HepG2 (cell line): ENCODE measurements at regions not wholly inside any gene's neighbourhood (a gene's known extent, or its start where the extent isn't known, plus 50 kb on each side); places are given as distances from the start of the nearest gene placed in this dataset.

Source experiments
- ATAC-seq: fragments of 200-7000 bp; cut with Tn5 transposase; 3 replicates; pipeline ENCODE4 v1.9.1; 2020; ENCODE audit warnings: mild to moderate bottlenecking, moderate library complexity
- BruUV-seq: library from RNA; stranded (reverse); fragments of 400-500 nt; replicated peaks from 2 replicates; lab custom pipeline; 2021; lab: Mats Ljungman, UMichigan
- CTCF ChIA-PET: fragments of 300-600 bp; formaldehyde crosslinking; extraction: SDS; loops from one replicate; lab custom pipeline; 2021; ENCODE audit warnings: low total read pairs, inconsistent platforms, low intra/inter-chr PET ratio; lab: Yijun Ruan, JAX
- POLR2A ChIA-PET: fragments of 350-600 bp; sonication (Branson Sonifier 250); formaldehyde crosslinking; loops from one replicate; lab custom pipeline; 2020; ENCODE audit warnings: antibody characterized with exemption, inconsistent platforms; lab: Yijun Ruan, JAX
- DNase-seq: peaks from one replicate; pipeline ENCODE4 v3.0.0-alpha.2; 2015; ENCODE audit warnings: low spot score
- FAIRE-seq: peaks from 3 replicates; lab custom pipeline; 2011; peaks lifted over from hg19 to GRCh38; lab: Jason Lieb, UNC
- H2AFZ ChIP-seq: one replicate; pipeline ENCODE4 v1.6.1; 2011; ENCODE audit warnings: low read length, inconsistent platforms
- H3K27ac ChIP-seq: fragments of 300-600 bp; 3 replicates; pipeline ENCODE4 v1.8.0; 2011; ENCODE audit warnings: mixed run types, mild to moderate bottlenecking, mixed read lengths, low read length, inconsistent platforms; ENCODE audit not compliant: insufficient read depth; ENCODE audit errors: extremely low read length
- H3K27me3 ChIP-seq, 2 experiments: fragments of 200-600 bp in 1 of 2; 2 replicates in 1 of 2; 3 replicates in 1 of 2; pipeline versions ENCODE4 v1.6.0 to v1.8.0; 2011; ENCODE audit warnings: low read length in 2 of 2, mild to moderate bottlenecking in 2 of 2, moderate library complexity in 2 of 2, inconsistent platforms in 1 of 2; ENCODE audit not compliant: insufficient read depth in 2 of 2, control insufficient read depth in 1 of 2
- H3K36me3 ChIP-seq, 2 experiments: fragments of 200-600 bp in 1 of 2; replicated peaks in 1 of 2; 2 replicates in 1 of 2; 3 replicates in 1 of 2; pipeline versions ENCODE4 v1.5.1 to v1.8.0; 2011; ENCODE audit warnings: low read length in 2 of 2, inconsistent platforms in 1 of 2; ENCODE audit not compliant: insufficient read depth in 2 of 2, control insufficient read depth in 1 of 2
- H3K4me1 ChIP-seq: 2 replicates; pipeline ENCODE4 v1.5.1; 2012; ENCODE audit warnings: low read length, inconsistent platforms; ENCODE audit not compliant: insufficient read depth
- H3K4me2 ChIP-seq: 2 replicates; pipeline ENCODE4 v1.6.0; 2011; ENCODE audit warnings: low read depth, low read length, inconsistent platforms
- H3K4me3 ChIP-seq, 3 experiments: fragments of 200-600 bp in 1 of 3; sonication (generic), shearing (Covaris generic) in 1 of 3; replicated peaks in 1 of 3; 2 replicates each; pipeline ENCODE4 v1.5.1; 2011 to 2016; ENCODE audit warnings: low read length in 3 of 3, inconsistent platforms in 2 of 3, low read depth in 2 of 3, mild to moderate bottlenecking in 2 of 3, control low read depth in 1 of 3, mixed read lengths in 1 of 3; ENCODE audit not compliant: insufficient read depth in 1 of 3
- H3K79me2 ChIP-seq: one replicate; pipeline ENCODE4 v1.6.1; 2011; ENCODE audit warnings: low read length, inconsistent platforms; ENCODE audit not compliant: insufficient read depth
- H3K9ac ChIP-seq: 2 replicates; pipeline ENCODE4 v1.6.0; 2011; ENCODE audit warnings: mild to moderate bottlenecking, low read depth, low read length, inconsistent platforms; ENCODE audit not compliant: insufficient read depth
- H3K9me3 ChIP-seq: 2 replicates; pipeline ENCODE4 v1.5.1; 2012; ENCODE audit warnings: mild to moderate bottlenecking, low read length
- H4K20me1 ChIP-seq: 2 replicates; pipeline ENCODE4 v1.6.0; 2011; ENCODE audit warnings: inconsistent platforms, mild to moderate bottlenecking, low read length, moderate library complexity; ENCODE audit not compliant: insufficient read depth
- HNRNPL ChIP-seq: fragments of 200-400 bp; formaldehyde crosslinking; IDR thresholded peaks from 2 replicates; pipeline ENCODE4 v1.6.1; 2017; ENCODE audit warnings: mild to moderate bottlenecking, low read depth, low read length
- HOXA3 ChIP-seq: sonication (generic); formaldehyde crosslinking; IDR thresholded peaks from 2 replicates; pipeline ENCODE4 v1.5.0; 2020; ENCODE audit warnings: missing genetic modification reagents
- NR2C2 ChIP-seq: sonication (generic); formaldehyde crosslinking; IDR thresholded peaks from 2 replicates; pipeline ENCODE4 v1.4.0; 2020; ENCODE audit warnings: missing genetic modification reagents, mild to moderate bottlenecking, moderate library complexity, borderline replicate concordance
- SMC3 ChIP-seq: IDR thresholded peaks from 2 replicates; pipeline ENCODE4 v1.6.1; 2011; ENCODE audit warnings: low read length, improper control_type of control experiment
- ZNF12 ChIP-seq: sonication (generic); formaldehyde crosslinking; IDR thresholded peaks from 2 replicates; pipeline ENCODE4 v1.5.0; 2020; ENCODE audit warnings: missing genetic modification reagents
- ZNF232 ChIP-seq: sonication (generic); formaldehyde crosslinking; IDR thresholded peaks from 2 replicates; pipeline ENCODE4 v1.4.0; 2020; ENCODE audit warnings: missing genetic modification reagents, borderline replicate concordance
- WGBS: methylation state at CpG from one replicate; pipeline ENCODE4 v1.1.6; 2017; ENCODE audit warnings: low lambda C conversion rate; 5-methylcytosine and 5-hydroxymethylcytosine counted together
- in situ Hi-C: cut with HindIII; loops from 2 replicates; pipeline ENCODE4 v1.10.0; 2017; ENCODE audit warnings: low pct_unique_long_range_greater_than_20kb; ENCODE audit not compliant: extremely low pct_ligation_motif_present
- intact Hi-C: fragments of 100-400 bp; cut with micrococcal nuclease; formaldehyde crosslinking; loops from one replicate; pipeline ENCODE4 v1.10.0; 2022; ENCODE audit not compliant: unreplicated experiment
- TF ChIP-seq, protein P1 (sequence below), 2 experiments: sonication (generic) in 1 of 2; formaldehyde crosslinking in 1 of 2; IDR thresholded peaks; 2 replicates each; pipeline versions ENCODE4 v1.4.0 to v1.6.1; 2016 to 2020; ENCODE audit warnings: borderline replicate concordance in 1 of 2, low read depth in 1 of 2, mild to moderate bottlenecking in 1 of 2, missing genetic modification reagents in 1 of 2

DNA sequence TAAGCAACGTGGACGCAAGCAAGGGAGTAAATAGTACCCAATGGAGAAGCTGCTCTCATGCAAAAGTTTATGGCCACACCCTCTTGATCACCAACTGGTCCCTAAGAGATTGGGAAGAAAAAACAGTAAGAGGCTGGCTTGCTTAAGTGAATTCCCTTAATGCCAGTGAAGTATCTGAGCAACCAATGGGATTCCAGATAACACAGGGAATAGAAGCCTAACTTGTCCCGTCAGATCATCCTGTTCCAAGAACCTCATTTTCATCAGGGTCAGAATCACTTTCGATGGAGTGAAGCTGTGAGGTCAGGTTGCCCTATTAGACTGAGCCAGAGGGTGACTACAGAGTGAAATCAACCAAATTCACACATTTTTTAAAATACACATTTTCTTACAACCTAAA is 104.3 kb downstream of the CD47 start:
- H3K27ac ChIP-seq: no peak overlapping the region
- H2AFZ ChIP-seq: no peak overlapping the region
- POLR2A ChIA-PET: no interaction called here
- H3K9me3 ChIP-seq: no peaks in the 10 kb centered on the region
- H3K4me2 ChIP-seq: no peak overlapping the region
- in situ Hi-C loops: no loop called here
- CTCF ChIA-PET: no interaction called here
- intact Hi-C loops: no loop called here
- H3K9ac ChIP-seq: no peak overlapping the region
- H3K4me1 ChIP-seq: no peaks in the 10 kb centered on the region
- TF ChIP-seq HNRNPL (no peak), HOXA3 (no peak), SMC3 (no peak), NR2C2 (CRISPR knock-in tag) (no peak)
- TF ChIP-seq, all 625 proteins: peak for 0
- H3K27me3 ChIP-seq: no peaks in the 10 kb centered on the region; a peak in 1 of 5 replicates
- BruUV-seq: no TSS peak
- 51% methylated on average over 4 of the region's 4 CpGs for WGBS
- H3K36me3 ChIP-seq: no peaks in the 10 kb centered on the region
- no peaks in the 10 kb centered on the region for H4K20me1 ChIP-seq
- no peaks in the 10 kb centered on the region for H3K79me2 ChIP-seq
- DNase-seq (no peak), ATAC-seq (no peak), FAIRE-seq (no peak)
- H3K4me3 ChIP-seq: no peak overlapping the region

DNA sequence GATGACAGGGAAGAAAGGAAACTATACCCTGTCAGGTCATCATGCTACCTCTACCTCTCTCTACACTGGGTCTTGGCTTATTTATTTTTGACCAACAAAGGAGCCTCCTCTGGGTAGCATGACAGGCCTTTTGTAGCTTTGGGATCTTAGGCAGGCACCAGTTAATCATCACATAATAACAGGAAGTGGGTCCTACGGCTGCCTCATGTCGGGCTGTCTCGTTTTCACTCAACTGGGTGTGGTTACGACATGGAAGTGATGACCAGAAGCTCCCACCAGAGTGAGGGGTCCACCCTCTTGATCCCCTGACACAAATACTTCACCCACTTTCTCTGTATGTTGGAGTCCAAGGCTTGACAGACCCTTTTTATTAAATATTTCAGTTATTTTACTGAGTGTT is 105.3 kb downstream of the CD47 start:
- Histone ChIP-seq H3K9ac (no peak overlapping the region), H3K79me2 (no peaks in the 10 kb centered on the region), H3K36me3 (no peaks in the 10 kb centered on the region), H3K27ac (no peak overlapping the region), H3K9me3 (no peaks in the 10 kb centered on the region), H3K4me1 (no peaks in the 10 kb centered on the region), H3K27me3 (no peaks in the 10 kb centered on the region; a peak in 1 of 5 replicates), H4K20me1 (no peaks in the 10 kb centered on the region), H3K4me3 (no peak overlapping the region), H3K4me2 (no peak overlapping the region), H2AFZ (no peak overlapping the region)
- no peak for DNase-seq
- POLR2A ChIA-PET: no interaction called here
- no peak for FAIRE-seq
- TF ChIP-seq, protein P1, sequence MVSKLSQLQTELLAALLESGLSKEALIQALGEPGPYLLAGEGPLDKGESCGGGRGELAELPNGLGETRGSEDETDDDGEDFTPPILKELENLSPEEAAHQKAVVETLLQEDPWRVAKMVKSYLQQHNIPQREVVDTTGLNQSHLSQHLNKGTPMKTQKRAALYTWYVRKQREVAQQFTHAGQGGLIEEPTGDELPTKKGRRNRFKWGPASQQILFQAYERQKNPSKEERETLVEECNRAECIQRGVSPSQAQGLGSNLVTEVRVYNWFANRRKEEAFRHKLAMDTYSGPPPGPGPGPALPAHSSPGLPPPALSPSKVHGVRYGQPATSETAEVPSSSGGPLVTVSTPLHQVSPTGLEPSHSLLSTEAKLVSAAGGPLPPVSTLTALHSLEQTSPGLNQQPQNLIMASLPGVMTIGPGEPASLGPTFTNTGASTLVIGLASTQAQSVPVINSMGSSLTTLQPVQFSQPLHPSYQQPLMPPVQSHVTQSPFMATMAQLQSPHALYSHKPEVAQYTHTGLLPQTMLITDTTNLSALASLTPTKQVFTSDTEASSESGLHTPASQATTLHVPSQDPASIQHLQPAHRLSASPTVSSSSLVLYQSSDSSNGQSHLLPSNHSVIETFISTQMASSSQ (IDR thresholded peaks at IDR 0.05; ENCODE audit: low read depth): no peak
- TF ChIP-seq, protein P1 (CRISPR knock-in tag; IDR thresholded peaks at IDR 0.05; ENCODE audit: borderline replicate concordance): no peak
- TF ChIP-seq ZNF232 (no peak), ZNF12 (CRISPR knock-in tag) (no peak)
- in situ Hi-C loops (no loop called here), intact Hi-C loops (no loop called here)
- ATAC-seq: no peak
- CTCF ChIA-PET: no interaction called here
- 48% methylated on average over 4 of the region's 4 CpGs for WGBS
- BruUV-seq: no TSS peak
